Stimulated activated effector memory CD8-positive, alpha-beta T cell treated with anti-CD3 and anti-CD28 coated beads, Interleukin-12 subunit alpha, Interleukin-12 subunit beta, amount 100 ng/mL, for 72 hours (primary cell): ENCODE measurements at regions not wholly inside any gene's neighbourhood (a gene's known extent, or its start where the extent isn't known, plus 50 kb on each side); places are given as distances from the start of the nearest gene placed in this dataset.
"Not testable (repeated sequence)": the region's sequence is repeated elsewhere in the genome, so short reads cannot be mapped to it uniquely, and the experiment has no call there.

Source experiments
- ATAC-seq: fragments of 150-1000 bp; cut with Tn5 transposase; 2 replicates; pipeline ENCODE4 v1.10.0; 2021
- DNase-seq, 2 donors: peaks; one replicate each; pipeline ENCODE4 v3.0.0; 2021 to 2022; ENCODE audit warnings: low spot score in 2 of 2
- H3K27ac Mint-ChIP-seq: one replicate; pipeline ENCODE4 v1.8.0; 2022; ENCODE audit warnings: mild to moderate bottlenecking, mixed read lengths
- H3K36me3 Mint-ChIP-seq: one replicate; pipeline ENCODE4 v1.8.0; 2022; ENCODE audit warnings: mild to moderate bottlenecking, mixed read lengths
- H3K4me1 Mint-ChIP-seq: one replicate; pipeline ENCODE4 v1.8.0; 2022; ENCODE audit warnings: mixed read lengths
- H3K4me3 Mint-ChIP-seq: one replicate; pipeline ENCODE4 v1.8.0; 2022; ENCODE audit warnings: mild to moderate bottlenecking, mixed read lengths
- H3K9me3 Mint-ChIP-seq: one replicate; pipeline ENCODE4 v1.8.0; 2022; ENCODE audit warnings: mixed read lengths

DNA sequence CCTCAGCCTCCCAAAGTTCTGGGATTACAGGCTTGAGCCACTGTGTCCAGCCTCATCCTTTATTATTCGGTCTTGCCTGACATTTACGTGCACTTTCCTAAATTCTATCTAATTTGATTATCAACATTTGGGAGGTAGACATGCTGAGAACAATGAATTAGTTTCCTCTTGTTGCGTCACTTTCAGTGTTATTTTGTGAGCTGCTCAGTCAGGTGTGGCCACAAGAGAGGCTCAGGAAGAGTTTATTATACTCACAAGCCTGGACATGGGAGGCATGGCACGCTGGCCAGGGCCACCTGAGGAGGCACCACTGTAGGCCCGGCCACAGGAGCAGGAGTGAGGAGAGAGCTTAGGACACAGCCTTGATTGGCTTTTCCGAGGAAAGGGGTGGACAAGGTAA is 59.7 kb upstream of the RBFOX2 start:
- Mint-ChIP-seq H3K27ac (no peak overlapping the region), H3K9me3 (no peaks in the 10 kb centered on the region), H3K36me3 (no peaks in the 10 kb centered on the region), H3K4me3 (no peak overlapping the region), H3K4me1 (no peaks in the 10 kb centered on the region)
- ATAC-seq (no peak), DNase-seq (no peak)

DNA sequence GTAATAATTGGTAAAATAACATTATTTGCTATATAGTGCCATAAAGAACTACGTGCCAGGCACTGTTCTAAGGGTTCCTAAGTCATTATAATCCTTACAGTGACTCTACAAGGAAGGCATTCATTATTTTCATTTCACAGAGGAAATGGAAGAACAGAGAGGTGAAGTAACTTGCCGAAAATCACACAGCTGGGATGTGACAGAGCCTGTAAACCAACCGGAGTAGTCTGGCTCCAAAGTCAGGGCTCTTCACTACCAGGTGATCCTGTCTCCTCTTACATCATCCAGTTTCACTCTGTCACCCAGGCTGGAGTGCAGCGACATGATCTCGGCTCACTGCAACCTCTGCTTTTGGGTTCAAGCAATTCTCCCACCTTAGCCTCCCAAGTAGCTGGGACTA is 59.2 kb upstream of the RBFOX2 start:
- Mint-ChIP-seq H3K4me1 (no peaks in the 10 kb centered on the region), H3K27ac (no peak overlapping the region), H3K9me3 (no peaks in the 10 kb centered on the region), H3K4me3 (no peak overlapping the region), H3K36me3 (no peaks in the 10 kb centered on the region)
- DNase-seq (no peak), ATAC-seq (no peak)

DNA sequence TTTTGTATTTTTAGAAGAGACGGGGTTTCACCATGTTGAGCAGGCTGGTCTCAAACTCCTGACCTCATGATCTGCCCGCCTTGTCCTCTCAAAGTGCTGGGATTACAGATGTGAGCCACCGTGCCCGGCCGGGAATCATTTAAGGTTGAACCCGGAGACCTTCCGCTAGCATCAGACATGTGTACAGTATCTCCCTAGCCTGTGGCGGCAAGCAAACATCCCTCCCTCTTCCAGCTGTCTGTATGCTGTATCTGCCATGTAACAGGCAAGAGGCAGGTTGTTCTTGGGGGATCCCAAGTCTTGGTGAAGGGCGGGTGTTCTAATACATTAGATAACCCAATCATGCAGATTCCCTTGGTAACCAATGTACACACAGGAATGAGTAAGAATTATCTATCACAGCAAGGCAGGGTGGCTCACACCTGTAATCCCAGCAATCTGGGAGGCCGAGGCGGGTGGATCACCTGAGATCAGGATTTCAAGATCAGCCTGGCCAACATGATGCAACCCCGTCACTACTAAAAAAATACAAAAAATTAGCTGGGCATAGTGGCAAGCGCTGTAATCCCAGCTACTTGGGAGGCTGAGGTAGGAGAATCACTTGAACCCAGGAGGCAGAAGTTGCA is 58.1 kb upstream of the RBFOX2 start:
- DNase-seq (no peak), ATAC-seq (no peak)
- Mint-ChIP-seq H3K4me3 (no peak overlapping the region), H3K9me3 (no peaks in the 10 kb centered on the region), H3K4me1 (no peaks in the 10 kb centered on the region), H3K36me3 (no peaks in the 10 kb centered on the region), H3K27ac (no peak overlapping the region)

DNA sequence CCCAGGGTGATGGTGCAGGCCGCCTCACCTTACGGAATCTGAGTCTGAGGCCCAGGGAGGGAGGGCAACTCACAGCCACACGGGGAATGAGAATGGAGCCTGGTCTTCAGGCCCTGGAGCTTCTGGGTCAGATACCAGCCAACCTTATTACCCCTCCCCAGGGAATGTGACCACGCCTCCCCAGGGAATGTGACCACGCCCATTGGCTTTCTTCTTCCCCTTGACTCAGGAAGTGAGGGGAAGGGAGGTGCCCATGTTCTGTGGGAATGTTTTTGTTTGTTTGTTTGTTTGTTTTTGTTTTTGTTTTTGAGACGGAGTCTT is 57.5 kb upstream of the RBFOX2 start:
- ATAC-seq (no peak), DNase-seq (no peak)
- Mint-ChIP-seq H3K4me1 (no peaks in the 10 kb centered on the region), H3K36me3 (no peaks in the 10 kb centered on the region), H3K4me3 (no peak overlapping the region), H3K27ac (no peak overlapping the region), H3K9me3 (no peaks in the 10 kb centered on the region)

DNA sequence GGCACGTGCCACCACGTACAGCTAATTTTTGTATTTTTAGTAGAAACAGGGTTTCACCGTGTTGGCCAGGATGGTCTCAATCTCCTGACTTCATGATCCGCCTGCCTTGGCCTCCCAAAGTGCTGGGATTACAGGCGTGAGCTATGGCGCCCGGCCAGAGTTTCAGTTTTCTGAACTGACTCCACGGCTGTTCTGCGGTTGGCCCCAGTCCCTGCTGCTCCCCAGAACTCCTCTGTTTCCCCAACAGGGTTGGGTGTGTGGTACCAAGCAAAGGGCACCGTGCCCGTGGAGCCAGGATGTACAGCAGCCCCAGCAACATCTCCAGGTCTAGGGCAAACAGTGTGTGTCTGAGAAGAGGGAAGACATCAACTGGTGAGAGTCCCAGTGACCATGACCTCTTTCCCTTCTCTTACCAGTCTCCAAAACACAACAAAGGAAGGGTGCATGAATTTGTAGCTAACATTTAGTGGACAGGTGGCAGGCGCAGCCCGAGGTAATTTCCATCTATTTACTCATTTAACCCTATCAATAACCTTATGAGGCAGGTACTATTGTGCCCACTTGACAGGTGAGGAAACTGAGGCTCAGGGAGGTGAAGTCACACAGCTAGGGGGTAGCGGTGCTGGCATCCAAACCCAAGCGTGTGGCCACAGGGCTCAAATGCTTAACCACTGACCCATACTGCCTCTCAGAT is 57.0 kb upstream of the RBFOX2 start:
- Mint-ChIP-seq H3K4me1 (no peaks in the 10 kb centered on the region), H3K9me3 (no peaks in the 10 kb centered on the region), H3K27ac (no peak overlapping the region), H3K36me3 (no peaks in the 10 kb centered on the region), H3K4me3 (no peak overlapping the region)
- ATAC-seq = no peak
- no peak for DNase-seq

DNA sequence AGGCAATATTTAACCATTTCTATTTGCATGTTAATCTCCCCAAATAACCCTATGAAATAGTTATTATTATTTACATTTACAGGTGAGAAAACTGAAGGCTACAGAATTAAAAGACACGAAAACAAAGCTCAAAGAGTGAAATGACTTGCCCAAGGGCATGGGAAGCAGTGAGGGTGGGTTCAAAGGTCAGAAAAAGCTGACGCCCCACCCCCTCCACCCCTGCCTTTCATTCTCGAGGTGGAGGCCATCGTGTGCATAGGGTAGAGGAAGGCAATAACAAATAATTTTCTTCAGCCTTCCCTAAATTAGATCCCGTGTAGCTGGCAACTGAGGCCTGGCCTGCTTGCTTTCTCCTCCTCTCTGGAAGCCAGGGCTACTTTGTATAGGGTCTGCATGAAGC is 56.1 kb upstream of the RBFOX2 start:
- H3K9me3 Mint-ChIP-seq = no peaks in the 10 kb centered on the region
- peaks cover 5% of the 10 kb centered on the region for H3K4me1 Mint-ChIP-seq
- H3K27ac Mint-ChIP-seq = peak overlapping the region; percentile 12
- H3K36me3 Mint-ChIP-seq = no peaks in the 10 kb centered on the region
- no peak overlapping the region for H3K4me3 Mint-ChIP-seq
- no peak for ATAC-seq
- no peak for DNase-seq

DNA sequence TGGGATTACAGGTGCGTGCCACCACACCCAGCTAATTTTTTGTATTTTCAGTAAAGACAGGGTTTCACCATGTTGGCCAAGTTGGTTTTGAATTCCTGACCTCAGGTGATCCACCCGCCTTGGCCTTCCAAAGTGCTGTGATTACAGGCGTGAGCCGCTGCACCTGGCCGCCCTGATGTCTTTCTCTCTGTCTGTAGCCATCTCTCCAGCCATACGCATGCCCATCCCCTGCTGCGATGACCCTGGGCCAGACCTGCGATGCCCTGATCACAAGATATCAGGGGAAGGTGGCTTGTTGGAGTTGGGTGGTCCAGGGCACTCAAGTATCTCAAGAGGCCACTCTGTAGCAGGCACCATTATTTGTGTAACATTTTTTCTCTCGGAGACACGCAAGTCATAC is 54.4 kb upstream of the RBFOX2 start:
- no peak for ATAC-seq
- no peak for DNase-seq
- Mint-ChIP-seq H3K4me3 (no peak overlapping the region), H3K36me3 (no peaks in the 10 kb centered on the region), H3K27ac (no peak overlapping the region), H3K9me3 (no peaks in the 10 kb centered on the region), H3K4me1 (peaks cover 6% of the 10 kb centered on the region)

DNA sequence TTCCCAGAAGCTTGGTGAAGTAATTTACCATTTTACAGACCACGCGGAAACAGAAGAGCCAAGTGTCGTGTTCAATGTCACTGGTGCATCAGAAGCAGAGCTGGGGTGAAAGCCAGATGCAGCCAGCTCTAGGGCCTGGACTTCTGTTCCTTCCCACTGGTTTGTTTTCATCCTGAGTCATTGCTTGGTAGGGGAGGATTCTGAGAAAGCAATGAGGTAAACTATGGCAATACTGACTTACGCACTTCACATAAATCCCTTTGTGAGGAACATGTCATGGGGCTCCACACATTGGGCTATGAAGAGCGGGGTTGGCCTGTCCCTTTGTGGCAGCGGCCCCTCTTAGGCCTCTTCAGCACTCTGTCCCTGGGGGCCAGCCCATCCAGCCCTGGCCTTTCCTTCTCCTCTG is 52.4 kb upstream of the RBFOX2 start:
- H3K4me1 Mint-ChIP-seq = peaks cover 6% of the 10 kb centered on the region
- no peaks in the 10 kb centered on the region for H3K36me3 Mint-ChIP-seq
- DNase-seq (no peak), ATAC-seq (peak; percentile 17)
- H3K4me3 Mint-ChIP-seq = no peak overlapping the region
- H3K9me3 Mint-ChIP-seq = no peaks in the 10 kb centered on the region
- no peak overlapping the region for H3K27ac Mint-ChIP-seq

DNA sequence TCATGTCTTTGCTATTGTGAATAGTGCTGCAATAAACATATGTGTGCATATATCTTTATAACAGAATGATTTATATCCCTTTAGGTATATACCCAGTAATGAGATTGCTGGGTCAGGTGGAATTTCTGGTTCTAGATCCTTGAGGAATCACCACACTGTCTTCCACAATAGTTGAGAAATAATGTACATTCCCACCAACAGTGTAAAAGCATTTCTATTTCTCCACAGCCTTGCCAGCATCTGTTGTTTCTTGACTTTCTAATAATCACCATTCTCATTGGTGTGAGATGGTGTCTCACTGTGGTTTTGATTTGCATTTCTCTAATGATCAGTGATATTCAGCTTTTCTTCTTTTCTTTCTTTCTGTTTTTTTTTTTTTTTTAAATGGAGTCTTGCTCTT is 51.7 kb upstream of the RBFOX2 start:
- not testable (repeated sequence) for H3K4me1 Mint-ChIP-seq, H3K27ac Mint-ChIP-seq, DNase-seq, ATAC-seq, H3K36me3 Mint-ChIP-seq, H3K9me3 Mint-ChIP-seq, H3K4me3 Mint-ChIP-seq

DNA sequence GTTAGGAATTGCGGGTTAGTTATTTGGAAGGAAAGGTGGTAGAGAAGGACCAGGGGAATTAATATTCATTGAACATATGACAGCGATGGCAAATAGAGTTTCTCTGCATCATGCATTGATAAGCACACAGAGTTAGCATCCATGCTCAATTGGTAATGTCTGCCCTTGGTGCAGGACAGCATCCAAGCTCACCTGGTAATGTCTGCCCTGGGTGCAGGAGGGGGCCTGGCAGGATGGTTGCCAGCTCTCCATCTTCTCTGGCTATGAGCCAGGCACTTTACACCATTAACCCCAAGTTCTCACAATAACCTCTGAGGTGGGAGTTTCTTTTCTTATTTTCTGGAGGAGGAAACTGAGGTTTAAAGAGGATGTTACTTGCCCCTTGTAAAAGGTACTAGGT is 50.4 kb upstream of the RBFOX2 start:
- no peak overlapping the region for H3K4me3 Mint-ChIP-seq
- peaks cover 6% of the 10 kb centered on the region for H3K4me1 Mint-ChIP-seq
- H3K36me3 Mint-ChIP-seq = no peaks in the 10 kb centered on the region
- no peaks in the 10 kb centered on the region for H3K9me3 Mint-ChIP-seq
- ATAC-seq (peak; percentile 55), DNase-seq (no peak)
- H3K27ac Mint-ChIP-seq = no peak overlapping the region
